KMS-11 (cell line): ENCODE measurements at regions not wholly inside any gene's neighbourhood (a gene's known extent, or its start where the extent isn't known, plus 50 kb on each side); places are given as distances from the start of the nearest gene placed in this dataset.
"Not testable (repeated sequence)": the region's sequence is repeated elsewhere in the genome, so short reads cannot be mapped to it uniquely, and the experiment has no call there.

ENCODE experiments used
- H2AFZ ChIP-seq: fragments of 200-600 bp; sonication (generic); 2 replicates; pipeline ENCODE4 v1.6.1; 2016; ENCODE audit warnings: antibody characterized with exemption, mixed run types, low read depth
- H3K27ac ChIP-seq: fragments of 200-600 bp; sonication (generic); 2 replicates; pipeline ENCODE4 v1.6.1; 2016; ENCODE audit warnings: mild to moderate bottlenecking, mixed run types
- H3K27me3 ChIP-seq: fragments of 200-600 bp; sonication (generic); 2 replicates; pipeline ENCODE4 v1.6.1; 2017; ENCODE audit warnings: mild to moderate bottlenecking, low read depth, mixed run types, moderate library complexity; ENCODE audit not compliant: insufficient read depth
- H3K36me3 ChIP-seq: fragments of 200-600 bp; sonication (generic); 2 replicates; pipeline ENCODE4 v1.6.1; 2017; ENCODE audit warnings: mild to moderate bottlenecking, mixed run types; ENCODE audit not compliant: insufficient read depth
- H3K4me1 ChIP-seq: fragments of 200-600 bp; sonication (generic); 2 replicates; pipeline ENCODE4 v1.6.1; 2016; ENCODE audit warnings: mild to moderate bottlenecking, low read depth, mixed run types; ENCODE audit not compliant: poor library complexity, severe bottlenecking
- H3K4me2 ChIP-seq: fragments of 200-600 bp; sonication (generic); 2 replicates; pipeline ENCODE4 v1.7.0; 2016; ENCODE audit warnings: mild to moderate bottlenecking, mixed run types
- H3K4me3 ChIP-seq: fragments of 200-600 bp; sonication (generic); IDR thresholded peaks from 2 replicates; pipeline ENCODE4 v1.6.1; 2017; ENCODE audit warnings: low read depth, low read length, mixed read lengths; ENCODE audit not compliant: insufficient read depth
- H3K79me2 ChIP-seq: fragments of 200-600 bp; sonication (generic); 2 replicates; pipeline ENCODE4 v1.6.1; 2016; ENCODE audit warnings: low read depth, mixed run types; ENCODE audit not compliant: insufficient read depth
- H3K9ac ChIP-seq: fragments of 200-600 bp; sonication (generic); 2 replicates; pipeline ENCODE4 v1.6.1; 2016; ENCODE audit warnings: mild to moderate bottlenecking, mixed run types
- H4K20me1 ChIP-seq: fragments of 200-600 bp; sonication (generic); 2 replicates; pipeline ENCODE4 v1.6.1; 2016; ENCODE audit warnings: mild to moderate bottlenecking, mixed run types; ENCODE audit not compliant: insufficient read depth

GRCh38 chr13:52565324-52565723 is 76.9 kb upstream of the HNRNPA1L2 start:
- H3K9ac ChIP-seq, H3K4me2 ChIP-seq, H4K20me1 ChIP-seq, H3K79me2 ChIP-seq, H3K27ac ChIP-seq, H3K4me3 ChIP-seq, H3K27me3 ChIP-seq, H2AFZ ChIP-seq, H3K36me3 ChIP-seq: not testable (repeated sequence)
- peaks cover 12% of the 10 kb centered on the region for H3K4me1 ChIP-seq

- not testable (repeated sequence) for H3K4me2 ChIP-seq, H3K4me1 ChIP-seq
- peak overlapping the region; percentile 26; the same call in 1 of the 2 replicates for H2AFZ ChIP-seq
These were observed 72.2 kb upstream of the HNRNPA1L2 start for GRCh38 chr13:52569904-52570602.

GRCh38 chr13:52571163-52571562 is 71.1 kb upstream of the HNRNPA1L2 start:
- not testable (repeated sequence) for H4K20me1 ChIP-seq, H3K36me3 ChIP-seq, H3K27me3 ChIP-seq, H3K9ac ChIP-seq, H2AFZ ChIP-seq, H3K4me2 ChIP-seq, H3K79me2 ChIP-seq, H3K27ac ChIP-seq, H3K4me1 ChIP-seq, H3K4me3 ChIP-seq

More at GRCh38 chr13:52569904-52570602, 72.2 kb upstream of the HNRNPA1L2 start:
- H3K27ac ChIP-seq, H4K20me1 ChIP-seq, H3K36me3 ChIP-seq, H3K9ac ChIP-seq, H3K79me2 ChIP-seq, H3K27me3 ChIP-seq, H3K4me3 ChIP-seq: not testable (repeated sequence)

- not testable (repeated sequence) for H3K27ac ChIP-seq, H3K27me3 ChIP-seq, H3K9ac ChIP-seq, H3K36me3 ChIP-seq, H4K20me1 ChIP-seq, H3K4me2 ChIP-seq, H2AFZ ChIP-seq, H3K79me2 ChIP-seq, H3K4me3 ChIP-seq, H3K4me1 ChIP-seq
These were observed 59.3 kb upstream of the HNRNPA1L2 start for GRCh38 chr13:52582962-52583361.
